ENCODE measurements at regions not wholly inside any gene's neighbourhood (a gene's known extent, or its start where the extent isn't known, plus 50 kb on each side); places are given as distances from the start of the nearest gene placed in this dataset.

DNA sequence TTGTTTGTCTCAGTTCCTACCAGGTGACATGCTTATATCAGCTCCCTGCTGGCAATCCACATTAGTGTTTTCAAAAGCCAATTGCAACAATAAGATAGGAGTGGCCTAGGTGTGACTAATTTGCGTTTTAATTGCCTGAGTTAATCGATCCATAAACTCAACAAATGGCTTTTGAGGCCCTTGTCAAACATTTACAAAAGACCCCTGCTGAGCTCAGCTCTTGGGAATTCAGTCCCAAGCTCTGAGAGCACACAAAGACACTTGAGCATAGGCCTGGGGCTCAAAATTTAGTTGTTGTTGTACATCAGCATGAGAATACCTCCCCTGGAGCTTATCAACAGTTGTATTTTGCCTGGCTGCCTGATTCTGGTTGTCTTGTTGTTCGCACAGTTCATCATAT, 1134.4 kb upstream of the TSPY4 start:
- DNase-seq = no peak

DNA sequence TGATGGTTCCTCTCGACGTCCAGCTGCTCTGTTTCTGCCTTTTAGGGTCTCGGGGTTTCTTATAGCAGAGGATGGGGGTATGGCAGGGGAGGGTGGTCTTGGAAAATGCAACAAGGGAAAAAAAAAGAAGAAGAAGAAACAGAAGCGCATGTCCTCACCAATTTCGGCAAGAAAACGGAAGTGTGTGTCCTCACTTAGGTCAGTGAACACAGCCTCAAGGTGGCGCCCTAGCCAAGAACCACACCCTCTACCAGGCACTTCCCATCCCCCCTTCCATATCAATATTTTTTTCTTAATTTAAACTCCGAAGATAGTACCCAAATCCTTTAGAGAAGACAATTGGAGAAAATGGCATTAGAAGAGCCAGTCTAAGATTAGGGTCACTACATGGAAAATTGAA, 1096.1 kb upstream of the TSPY4 start:
- DNase-seq = no peak

DNA sequence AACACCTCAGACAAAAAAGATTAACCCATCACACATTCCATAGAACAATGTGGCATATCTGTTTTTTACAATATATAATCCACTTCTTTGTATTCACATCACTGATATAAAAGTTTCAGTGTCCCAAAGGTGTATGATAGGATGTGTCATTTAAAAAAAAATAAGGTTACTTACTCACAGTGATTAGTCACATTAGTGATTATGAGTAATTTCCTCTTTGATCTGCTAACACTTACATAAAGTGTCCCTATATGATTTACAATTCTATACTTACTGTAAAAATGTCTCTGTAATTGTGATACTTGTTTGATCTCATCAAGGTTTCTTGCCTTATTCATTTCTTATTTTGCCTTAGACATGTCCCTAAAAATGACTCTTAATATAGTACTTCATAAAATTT, 1063.5 kb upstream of the TSPY4 start:
- no peak for DNase-seq

DNA sequence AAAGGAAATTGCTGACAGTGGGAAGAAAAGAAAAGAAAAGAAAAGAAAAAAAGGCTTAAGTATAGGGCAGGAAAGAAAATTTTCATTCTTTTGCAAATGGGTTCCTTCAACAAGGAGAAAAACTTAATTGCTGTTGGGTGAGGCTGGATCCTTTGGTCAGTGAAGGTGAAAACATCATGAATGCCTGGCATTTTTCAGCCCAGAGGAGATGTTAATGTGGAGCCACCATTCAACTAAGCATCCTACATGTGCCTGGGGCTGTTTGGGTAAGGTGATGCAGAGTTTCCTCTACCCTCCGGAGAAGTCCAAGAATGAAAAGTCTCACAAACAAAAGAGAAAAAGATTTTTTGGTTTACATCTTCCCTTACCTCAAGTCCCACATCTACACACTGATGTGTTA, 1032.2 kb upstream of the TSPY4 start:
- no peak for DNase-seq

DNA sequence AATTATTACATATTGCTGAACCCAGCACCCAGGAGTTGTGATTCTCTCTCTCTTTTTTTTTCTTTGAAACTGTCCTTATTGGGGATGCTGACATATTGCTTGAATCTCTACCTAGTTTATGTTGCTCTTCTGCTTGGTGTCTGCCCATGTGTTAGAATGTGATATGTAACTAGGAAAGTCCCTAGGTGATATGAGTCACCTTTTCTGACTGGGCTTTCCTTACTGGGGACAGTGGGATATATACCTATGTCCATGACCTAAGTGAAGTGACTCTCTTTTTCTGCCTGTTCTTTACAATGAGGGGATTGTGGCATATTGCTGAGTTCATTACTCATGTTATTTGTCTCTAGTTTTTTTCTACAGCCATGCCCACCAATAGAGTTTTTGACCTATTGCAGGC, 1013.2 kb upstream of the TSPY4 start:
- DNase-seq = no peak

DNA sequence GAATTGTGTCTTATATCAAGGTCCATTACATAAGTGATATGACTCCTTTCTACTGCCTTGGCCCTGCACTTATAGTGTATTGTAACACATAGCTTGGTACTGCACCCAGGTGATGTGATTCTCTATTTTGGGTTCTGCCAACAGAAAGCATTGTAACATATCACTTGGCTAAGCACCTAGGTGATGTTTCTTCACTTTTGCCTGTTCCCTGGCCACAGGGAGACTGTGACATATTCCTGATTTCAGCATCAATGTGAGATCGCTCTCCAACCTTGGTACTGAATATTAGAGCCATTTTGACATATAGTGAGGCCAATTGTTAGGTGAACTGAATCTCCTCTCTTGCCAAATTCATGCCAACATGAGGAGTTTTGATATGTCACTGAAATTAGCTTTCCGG, 1010.3 kb upstream of the TSPY4 start:
- no peak for DNase-seq

DNA sequence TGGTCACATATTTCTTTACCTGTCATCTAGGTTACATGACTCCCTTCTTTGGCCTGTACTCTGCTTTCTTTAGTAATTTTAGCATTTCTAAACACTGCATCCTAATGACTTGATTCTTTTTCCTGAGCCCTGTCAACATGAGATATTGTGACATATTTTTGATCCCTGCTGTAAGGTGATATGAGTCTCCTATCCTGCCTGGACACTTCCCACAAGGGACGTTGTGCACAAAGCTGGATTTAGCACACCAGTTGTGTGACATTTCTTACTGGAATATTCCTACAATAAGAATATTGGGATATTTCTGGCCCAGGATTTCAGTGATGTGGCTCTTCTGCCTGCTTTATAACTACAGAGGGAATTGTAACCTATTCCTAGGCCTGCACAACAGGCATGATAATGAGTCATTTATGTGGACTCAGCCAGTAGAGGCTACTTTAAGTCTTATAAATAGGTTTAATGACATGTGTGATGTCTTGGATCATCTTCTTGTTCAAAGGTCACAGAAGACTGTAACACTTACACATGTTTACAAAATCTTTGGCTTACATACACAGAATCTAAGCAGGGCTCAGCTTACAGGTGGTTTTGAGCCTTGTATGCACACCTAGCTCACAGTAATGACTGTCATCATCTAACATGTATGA, 1009.4 kb upstream of the TSPY4 start:
- DNase-seq = no peak

DNA sequence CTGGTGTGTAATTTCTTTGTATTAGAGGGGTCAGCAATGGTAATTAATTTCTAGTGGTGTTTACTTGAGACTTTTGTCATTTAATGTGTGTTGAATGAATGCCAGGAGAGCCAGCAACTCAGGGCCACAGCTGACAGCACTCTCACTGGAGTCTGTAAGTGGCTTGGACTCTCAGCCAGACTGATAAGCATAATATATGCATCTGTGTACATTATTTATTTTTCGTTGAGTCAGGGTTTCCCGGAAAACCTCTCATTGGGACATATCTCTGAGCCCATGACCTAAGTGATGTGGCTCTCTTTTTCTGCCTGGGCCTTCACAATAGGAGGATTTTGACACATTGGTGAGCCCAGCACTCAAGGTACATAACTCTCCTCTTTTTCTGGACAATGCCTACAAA, 1007.8 kb upstream of the TSPY4 start:
- DNase-seq = no peak

DNA sequence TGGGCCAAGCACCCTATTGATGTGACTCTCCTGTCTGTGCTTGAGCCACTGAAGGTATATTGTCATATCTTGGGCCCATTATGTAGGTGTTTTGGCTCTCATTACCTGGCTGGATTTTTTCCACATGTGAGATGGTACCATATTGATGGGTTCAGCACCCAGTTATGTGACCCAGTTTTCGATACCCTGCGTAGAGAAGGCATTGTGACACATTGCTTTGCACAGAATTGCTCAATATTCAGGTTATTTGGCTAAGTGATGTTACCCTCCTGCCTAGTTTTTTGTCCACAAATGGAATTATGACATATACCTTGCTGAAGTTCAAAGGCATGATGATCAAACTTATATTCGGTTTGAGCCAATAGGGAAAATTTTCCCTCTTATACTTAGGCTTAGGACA, 1007.3 kb upstream of the TSPY4 start:
- DNase-seq = no peak

DNA sequence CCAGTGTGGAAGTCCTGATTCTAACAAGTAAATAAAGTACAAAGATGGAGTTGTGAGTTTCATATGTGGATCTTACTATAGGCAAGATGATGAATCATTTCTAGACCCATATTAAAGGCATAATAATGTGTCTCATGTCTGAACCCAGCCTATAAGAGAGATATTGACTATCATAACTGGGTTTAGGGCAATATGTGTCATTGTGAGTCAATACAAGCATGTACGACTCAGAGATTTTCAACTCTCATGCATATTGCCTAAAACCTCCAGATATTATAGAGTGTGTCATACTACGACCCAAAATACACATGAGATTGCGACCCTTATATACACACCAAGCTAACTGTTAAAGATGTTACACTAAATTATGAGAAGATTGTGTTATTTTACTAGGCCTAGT, 1003.9 kb upstream of the TSPY4 start:
- DNase-seq = no peak

DNA sequence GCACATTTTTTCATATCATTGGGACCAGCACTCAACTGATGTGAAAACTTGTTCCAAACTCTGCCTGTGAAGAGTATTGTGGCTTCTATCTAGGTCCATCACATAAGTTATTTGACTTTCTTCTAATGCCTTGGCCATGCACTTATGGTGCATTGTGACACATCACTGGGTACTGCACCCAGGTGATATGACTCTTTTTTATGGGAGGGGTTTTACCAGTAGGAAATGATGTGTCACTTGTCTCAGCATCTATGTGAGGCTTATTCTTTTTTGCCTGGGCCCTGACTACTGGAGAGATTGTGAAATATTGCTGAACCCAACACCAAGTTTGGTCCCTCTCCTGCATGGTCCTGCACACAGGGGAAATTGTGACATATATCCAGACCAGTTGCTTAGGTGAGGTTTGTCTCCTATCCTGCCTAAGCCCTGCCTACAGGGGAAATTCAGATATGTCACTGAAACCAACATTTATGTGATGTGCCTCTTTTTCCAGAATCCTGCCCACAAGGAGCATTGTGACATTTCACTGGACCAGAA, 1001.9 kb upstream of the TSPY4 start:
- DNase-seq = no peak

DNA sequence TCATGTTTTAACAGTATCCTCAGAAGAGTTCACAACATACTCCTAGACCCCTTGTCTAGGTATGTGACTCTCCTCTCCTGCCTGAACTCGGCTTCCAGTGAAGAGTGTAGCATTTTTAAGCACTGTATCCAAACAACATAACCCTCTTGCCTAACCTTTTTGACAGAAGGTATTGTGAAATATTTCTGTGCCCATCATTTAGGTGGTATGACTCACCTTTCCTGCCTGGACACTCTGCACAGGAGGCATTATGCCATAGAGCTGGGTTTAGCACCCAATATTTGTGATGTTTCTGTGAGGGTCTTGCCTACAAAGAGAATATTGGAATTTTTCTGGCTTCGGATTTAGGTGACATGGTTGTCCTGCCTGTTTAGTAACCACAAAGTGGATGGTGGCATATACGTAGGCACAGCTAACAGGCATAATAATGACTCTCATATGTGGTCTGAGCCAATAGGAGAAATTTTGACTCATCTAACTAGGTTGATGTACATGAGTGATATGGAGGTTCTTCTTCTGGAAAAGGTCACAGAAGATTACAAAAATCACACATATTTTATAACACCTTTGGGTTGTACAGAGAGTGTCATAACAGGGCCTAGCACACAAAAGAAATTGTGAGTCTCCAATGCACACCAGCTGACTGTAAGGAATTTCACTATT, 1001.0 kb upstream of the TSPY4 start:
- no peak for DNase-seq

DNA sequence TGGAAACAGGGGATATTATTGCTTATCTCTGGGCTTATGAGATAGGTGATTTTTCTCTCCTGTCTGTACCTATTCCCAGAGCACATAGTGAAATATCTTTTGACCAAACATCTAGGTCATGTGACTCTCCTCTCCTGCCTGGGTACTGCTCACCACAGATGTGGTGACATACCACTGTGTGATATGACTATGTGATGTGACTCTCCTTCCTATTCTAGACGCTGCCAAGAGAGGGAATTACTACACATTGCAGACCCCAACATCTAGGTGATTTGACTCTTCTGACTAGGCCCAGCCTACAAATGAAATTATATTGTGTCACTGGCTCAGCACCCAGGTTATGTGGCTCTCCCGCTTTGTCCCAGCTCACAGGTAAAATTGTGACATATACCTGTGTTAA, 996.3 kb upstream of the TSPY4 start:
- no peak for DNase-seq

DNA sequence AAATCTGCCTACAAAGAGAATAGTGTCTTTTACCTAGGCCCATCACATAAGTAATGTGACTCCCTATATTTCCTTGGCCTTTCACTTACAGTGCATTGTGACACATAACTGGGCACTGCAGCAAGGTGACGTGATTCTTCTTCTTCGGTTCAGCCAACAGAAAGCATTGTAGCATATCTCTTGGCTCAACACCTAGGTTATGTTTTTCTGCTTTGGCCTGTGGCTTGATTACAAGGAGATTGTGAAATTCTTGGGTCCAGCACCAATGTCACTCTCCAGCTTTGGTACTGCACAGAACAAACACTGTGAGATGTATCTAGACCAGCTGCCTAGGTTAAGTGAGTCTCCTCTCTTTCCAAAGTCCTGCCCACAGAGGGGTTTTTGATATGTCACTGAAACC, 995.1 kb upstream of the TSPY4 start:
- DNase-seq = no peak

DNA sequence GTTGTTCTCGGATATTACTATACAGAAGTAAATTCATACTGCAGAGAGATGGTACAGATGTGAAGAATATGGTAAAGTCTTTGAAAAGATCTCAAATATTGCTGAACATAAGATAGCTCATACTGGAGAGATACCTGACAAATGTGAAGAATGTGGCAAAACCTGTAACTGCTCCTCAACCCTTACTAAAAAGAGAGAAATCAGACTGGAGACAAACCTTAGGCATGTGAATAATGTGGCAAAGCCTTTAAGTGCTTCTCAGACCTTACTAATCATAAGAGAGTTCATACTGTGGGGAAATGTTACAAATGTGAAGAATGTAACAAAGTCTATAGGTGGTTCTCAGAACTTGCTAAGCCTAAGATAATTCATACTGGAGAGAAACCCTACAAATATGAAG, 986.0 kb upstream of the TSPY4 start:
- DNase-seq = no peak

DNA sequence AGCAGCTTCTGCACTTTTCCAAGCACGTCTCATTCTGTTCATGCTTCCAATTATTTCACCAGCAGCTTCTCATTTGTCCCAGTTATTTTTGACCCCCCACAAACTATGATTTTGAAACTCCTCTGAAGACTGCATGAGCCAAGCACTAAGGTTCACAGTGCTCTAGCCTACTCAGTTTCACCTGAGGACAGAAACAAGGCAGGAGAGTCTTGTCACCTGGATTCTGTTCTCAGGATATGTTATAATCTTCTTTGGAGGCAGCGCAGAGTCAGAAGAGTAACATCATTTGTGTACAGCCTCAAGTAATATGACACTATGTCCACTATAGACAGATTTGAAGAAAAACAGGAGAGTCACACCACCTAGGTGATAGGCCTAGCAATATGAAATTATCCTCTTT, 985.1 kb upstream of the TSPY4 start:
- DNase-seq = no peak

DNA sequence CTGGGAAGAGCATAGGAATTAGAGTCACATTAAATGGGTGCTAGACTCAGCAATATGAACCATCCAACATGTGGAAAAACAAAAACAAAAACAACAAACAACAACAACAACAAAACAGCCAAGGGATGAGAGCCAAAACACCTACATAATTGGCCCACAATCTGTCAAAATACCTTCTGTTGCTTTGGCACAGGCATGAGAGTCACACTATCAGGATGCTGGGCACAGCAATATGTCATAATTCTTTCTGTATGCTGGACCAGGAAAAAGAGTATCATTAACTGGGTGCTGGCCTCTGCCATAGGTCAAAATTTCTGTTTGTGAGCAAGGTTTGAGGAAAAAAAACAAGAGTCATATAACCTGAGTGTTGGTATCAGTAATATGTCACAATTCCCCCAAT, 979.1 kb upstream of the TSPY4 start:
- no peak for DNase-seq

DNA sequence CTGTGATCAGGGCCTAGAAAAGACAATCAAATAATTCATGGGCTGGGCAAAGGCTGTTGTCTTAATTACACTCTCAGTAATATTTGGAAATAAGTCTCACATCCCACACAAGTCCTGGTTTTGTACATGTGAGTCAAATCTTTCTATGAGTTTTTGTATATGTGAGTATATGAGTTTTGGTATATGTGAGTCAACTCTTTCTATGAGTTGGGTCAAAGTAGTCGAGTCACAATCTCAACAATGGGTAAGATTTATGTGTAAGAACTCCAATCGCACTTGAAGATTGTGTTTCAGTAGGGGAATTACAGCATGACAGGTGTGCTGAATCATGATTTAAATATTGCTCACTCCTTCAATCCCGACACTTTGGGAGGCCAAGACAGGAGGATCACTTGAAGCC, 975.5 kb upstream of the TSPY4 start:
- DNase-seq = no peak

DNA sequence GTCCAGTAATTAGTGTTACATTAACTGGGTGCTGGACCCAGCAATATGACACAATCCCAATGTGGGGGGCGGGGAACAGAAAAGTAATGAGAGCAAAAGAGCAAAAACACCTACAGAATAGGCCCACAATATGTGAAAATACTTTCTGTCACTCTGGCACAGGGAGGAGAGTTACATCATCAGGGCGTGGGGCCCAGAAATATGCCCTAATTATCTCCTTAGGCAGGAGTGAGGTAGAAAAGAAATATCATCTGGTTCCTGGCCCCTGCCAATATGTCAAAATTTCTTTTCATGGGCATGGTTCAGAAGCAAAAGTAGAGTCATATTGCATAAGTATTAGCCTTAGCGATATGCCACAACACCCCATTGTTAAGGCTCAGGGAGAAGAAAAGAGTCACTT, 959.8 kb upstream of the TSPY4 start:
- no peak for DNase-seq

DNA sequence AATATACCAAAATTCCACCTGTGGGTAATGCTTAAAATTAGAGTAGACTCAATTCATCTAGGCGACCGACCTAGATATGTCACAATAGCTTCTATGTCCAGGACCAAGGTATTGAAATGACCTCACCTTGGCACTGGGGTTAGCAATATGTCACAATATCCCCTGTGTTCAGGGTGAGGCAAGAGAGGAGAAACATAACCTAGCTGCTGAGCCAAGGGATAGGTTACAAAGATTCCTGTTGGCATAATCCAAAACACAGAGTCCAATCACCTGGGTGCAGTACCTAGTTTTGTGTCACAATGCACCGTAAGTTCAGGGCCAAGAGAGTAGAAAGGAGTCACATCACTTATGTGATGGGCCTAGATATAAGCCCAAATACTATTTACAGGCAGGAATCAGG, 957.5 kb upstream of the TSPY4 start:
- DNase-seq = no peak

DNA sequence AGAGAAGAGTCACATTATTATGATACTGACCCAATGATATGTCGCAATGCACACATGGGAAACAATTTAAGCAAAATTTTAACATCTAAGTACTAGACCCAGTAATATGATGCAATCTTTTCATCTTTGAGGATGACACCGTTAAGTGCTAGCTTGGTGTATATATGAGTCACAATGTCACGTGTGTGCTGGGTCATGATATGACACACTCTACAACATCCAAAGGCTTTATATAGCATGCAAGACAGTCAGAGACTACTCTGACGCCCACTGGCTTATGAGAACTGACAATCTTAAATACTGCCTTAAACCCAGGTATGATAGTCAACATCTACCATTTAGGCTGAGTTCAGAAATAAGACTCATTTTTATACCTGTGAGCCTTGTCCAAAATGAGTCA, 955.8 kb upstream of the TSPY4 start:
- no peak for DNase-seq

DNA sequence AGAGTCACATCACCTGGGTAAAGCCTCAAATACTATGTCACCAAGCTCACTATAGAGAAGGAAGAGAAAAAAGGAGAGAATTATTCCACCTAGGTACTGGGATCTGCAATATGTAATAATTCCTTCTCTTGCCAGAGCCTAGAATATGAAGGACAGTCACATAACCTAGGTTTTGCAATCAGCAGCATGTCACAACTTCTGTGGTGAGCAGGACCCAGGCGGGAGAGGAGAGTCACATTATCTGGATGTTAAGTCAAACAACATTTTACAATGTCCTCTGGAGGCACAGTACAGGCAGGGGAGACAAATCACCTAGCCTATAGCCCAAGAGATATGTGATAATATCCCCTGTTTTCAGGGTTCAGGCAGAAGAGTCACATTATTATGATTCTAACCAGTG, 951.2 kb upstream of the TSPY4 start:
- no peak for DNase-seq

DNA sequence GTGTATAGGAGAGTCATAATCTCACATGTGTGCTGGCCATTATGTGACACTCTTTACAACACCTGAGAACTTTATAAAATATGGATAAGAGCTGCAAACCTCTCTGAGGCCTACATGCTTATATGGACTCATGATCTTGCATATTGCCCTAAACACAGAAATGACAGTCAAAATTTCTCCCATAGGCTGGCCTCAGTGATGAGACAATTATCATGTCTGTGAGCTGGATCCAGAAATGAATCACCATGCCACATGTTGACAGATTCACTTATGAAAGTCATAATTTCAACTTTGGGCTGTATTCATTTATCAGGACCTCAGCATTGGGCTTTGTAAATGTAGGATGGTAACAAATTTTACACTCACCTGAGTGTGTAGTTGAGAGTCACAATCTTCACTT, 948.8 kb upstream of the TSPY4 start:
- DNase-seq = no peak

DNA sequence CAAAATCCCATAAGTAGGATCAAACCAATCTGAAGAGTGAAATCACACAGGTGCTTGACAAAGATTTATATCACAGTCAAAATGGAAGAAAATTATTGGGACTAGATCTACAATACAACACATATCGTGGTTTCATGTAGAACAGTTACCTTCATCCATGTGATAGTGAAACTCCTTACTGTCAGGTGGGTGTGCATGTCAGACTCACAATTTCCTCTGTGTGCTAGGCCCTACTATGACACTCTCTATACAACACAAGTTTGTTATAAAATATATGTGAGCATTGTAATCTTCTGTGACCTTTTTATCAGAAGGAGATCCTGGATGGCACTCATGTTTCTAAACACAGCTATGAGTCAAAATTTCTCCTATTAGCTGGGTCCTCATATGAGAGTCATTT, 947.0 kb upstream of the TSPY4 start:
- DNase-seq = no peak

DNA sequence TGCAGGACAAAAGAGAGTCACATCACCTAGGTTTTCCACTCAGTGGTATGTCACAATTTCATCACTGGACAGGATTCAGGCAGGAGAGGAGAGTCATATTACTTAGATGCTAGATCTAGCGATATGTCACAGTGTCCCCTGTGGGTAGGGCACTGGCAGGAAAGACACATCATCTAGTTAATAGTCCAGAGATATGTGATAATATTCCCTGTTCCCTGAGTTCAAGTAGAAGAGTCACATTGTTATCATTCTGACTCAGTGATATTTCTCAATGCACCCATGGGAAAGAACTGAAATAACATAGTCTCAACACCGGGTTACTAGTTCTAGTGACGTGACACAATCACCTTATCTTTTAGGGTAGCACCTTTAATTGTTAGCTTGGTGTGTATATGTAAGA, 944.0 kb upstream of the TSPY4 start:
- DNase-seq = no peak

Data from NCI-H446 (cell line).